GM18858 (cell line): ENCODE measurements at regions not wholly inside any gene's neighbourhood (a gene's known extent, or its start where the extent isn't known, plus 50 kb on each side); places are given as distances from the start of the nearest gene placed in this dataset.

ENCODE experiments used
- ATAC-seq: cut with Tn5 transposase; IDR thresholded peaks from one replicate; pipeline ENCODE4 v1.9.1; 2021; ENCODE audit not compliant: unreplicated experiment

GRCh38 chr20:52654567-52654966 is 317.6 kb upstream of the TSHZ2 start:
- no peak for ATAC-seq

GRCh38 chr20:52652271-52652670 is 319.9 kb upstream of the TSHZ2 start:
- no peak for ATAC-seq

- ATAC-seq: no peak
Observed at GRCh38 chr20:52649727-52650126, 322.4 kb upstream of the TSHZ2 start.

GRCh38 chr20:52645822-52646221 is 326.3 kb upstream of the TSHZ2 start:
- ATAC-seq: no peak

- ATAC-seq: no peak
Observed at GRCh38 chr20:52643034-52643433, 329.1 kb upstream of the TSHZ2 start.

GRCh38 chr20:52637201-52637600 is 335.0 kb upstream of the TSHZ2 start:
- no peak for ATAC-seq

- no peak for ATAC-seq
Observed at GRCh38 chr20:52631469-52631868, 340.7 kb upstream of the TSHZ2 start.

GRCh38 chr20:52630138-52630537 is 342.0 kb upstream of the TSHZ2 start:
- ATAC-seq: no peak

GRCh38 chr20:52624281-52624680 is 347.9 kb upstream of the TSHZ2 start:
- ATAC-seq: no peak

GRCh38 chr20:52622081-52622480 is 350.1 kb upstream of the TSHZ2 start:
- no peak for ATAC-seq

- ATAC-seq: no peak
Observed at GRCh38 chr20:52621401-52621800, 350.8 kb upstream of the TSHZ2 start.

- no peak for ATAC-seq
Observed at GRCh38 chr20:52619671-52620070, 352.5 kb upstream of the TSHZ2 start.

- no peak for ATAC-seq
Observed at GRCh38 chr20:52619101-52619500, 353.1 kb upstream of the TSHZ2 start.

- no peak for ATAC-seq
Observed at GRCh38 chr20:52616629-52617028, 355.5 kb upstream of the TSHZ2 start.

GRCh38 chr20:52614051-52614863 is 357.9 kb upstream of the TSHZ2 start:
- no peak for ATAC-seq

GRCh38 chr20:52612046-52612632 is 360.0 kb upstream of the TSHZ2 start:
- no peak for ATAC-seq

- ATAC-seq: no peak
Observed at GRCh38 chr20:52610749-52611148, 361.4 kb upstream of the TSHZ2 start.

GRCh38 chr20:52601295-52601971 is 370.7 kb upstream of the TSHZ2 start:
- no peak for ATAC-seq

- ATAC-seq: no peak
Observed at GRCh38 chr20:52596256-52596655, 375.9 kb upstream of the TSHZ2 start.

- no peak for ATAC-seq
Observed at GRCh38 chr20:52595518-52595917, 376.6 kb upstream of the TSHZ2 start.

- ATAC-seq: no peak
Observed at GRCh38 chr20:52593654-52594053, 378.5 kb upstream of the TSHZ2 start.

- ATAC-seq: no peak
Observed at GRCh38 chr20:52592567-52592966, 379.6 kb upstream of the TSHZ2 start.
